Hindlimb muscle (tissue), 1 donor: ENCODE measurements at regions not wholly inside any gene's neighbourhood (a gene's known extent, or its start where the extent isn't known, plus 50 kb on each side); places are given as distances from the start of the nearest gene placed in this dataset.

Experiments used
- DNase-seq: peaks from one replicate; pipeline ENCODE4 v3.0.0-alpha.2; 2013

- no peak for DNase-seq
These were observed 374.8 kb upstream of the CDH4 start for GRCh38 chr20:60877071-60877857.

- DNase-seq = no peak
These were observed 369.2 kb upstream of the CDH4 start for GRCh38 chr20:60882836-60883235.

DNA sequence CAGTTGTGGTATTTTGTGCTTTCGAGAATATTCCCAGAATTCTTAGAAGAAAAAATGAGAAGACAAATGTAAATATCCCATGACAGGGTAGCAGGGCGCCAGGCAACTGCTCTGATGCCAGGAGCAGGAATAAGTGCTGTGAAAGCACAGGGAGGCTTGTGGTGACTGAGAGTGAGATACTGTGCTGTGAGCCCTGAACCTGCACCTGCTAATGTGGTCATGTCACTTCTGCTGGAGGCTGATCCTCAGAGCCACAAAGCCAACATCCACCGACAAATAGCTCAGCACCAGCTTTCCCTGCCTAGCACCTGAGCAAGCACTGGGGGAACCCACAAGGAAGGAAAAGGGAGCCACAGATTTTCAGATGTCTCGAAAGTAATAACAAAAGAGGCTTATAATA, 368.6 kb upstream of the CDH4 start:
- no peak for DNase-seq

- no peak for DNase-seq
These were observed 367.8 kb upstream of the CDH4 start for GRCh38 chr20:60884277-60884676.

GRCh38 chr20:60888771-60889170, 363.3 kb upstream of the CDH4 start:
- no peak for DNase-seq

GRCh38 chr20:60892095-60892813, 359.8 kb upstream of the CDH4 start:
- no peak for DNase-seq

- DNase-seq = no peak
These were observed 358.0 kb upstream of the CDH4 start for GRCh38 chr20:60894091-60894490.

GRCh38 chr20:60895363-60896079, 356.5 kb upstream of the CDH4 start:
- DNase-seq = no peak

GRCh38 chr20:60897976-60898375, 354.1 kb upstream of the CDH4 start:
- DNase-seq = no peak

DNA sequence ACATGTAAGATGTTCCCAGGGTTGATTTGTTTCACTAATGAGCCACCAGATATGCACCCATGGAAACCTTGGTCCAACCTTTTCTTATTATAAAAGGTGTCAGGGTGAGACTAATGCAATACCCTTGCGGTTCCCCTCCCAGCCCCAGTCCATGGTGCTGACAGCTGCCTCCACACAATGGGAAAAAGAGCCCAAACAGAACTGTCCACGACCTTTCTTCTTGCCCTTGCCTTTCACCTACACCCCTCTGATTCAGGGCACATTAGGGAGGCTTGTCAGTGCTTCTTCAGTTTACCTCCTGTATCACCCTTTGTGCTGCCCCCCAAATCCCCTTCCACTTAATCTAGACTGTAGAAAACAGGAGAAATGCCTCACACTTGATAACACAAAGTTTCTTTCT, 352.7 kb upstream of the CDH4 start:
- DNase-seq = no peak

DNA sequence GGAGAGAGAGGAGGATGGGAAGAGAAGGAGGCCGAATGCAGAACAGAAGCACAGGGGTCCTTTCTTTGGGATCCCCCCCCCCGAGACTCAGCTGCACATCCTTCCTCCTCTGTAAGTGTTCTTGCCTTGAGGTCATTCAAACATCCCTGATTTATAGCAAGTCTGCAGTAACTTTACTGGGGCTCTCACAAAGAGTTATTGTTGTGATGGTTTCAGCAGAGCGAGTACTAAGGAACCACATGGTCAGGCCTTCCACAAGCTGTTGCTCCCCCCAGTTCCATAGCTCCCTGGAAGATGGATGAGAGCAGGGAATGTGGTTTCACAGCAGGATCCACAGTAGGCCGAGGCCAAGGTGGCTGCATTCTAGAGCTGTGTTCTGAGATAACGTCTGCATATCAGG, 351.4 kb upstream of the CDH4 start:
- DNase-seq = no peak

- DNase-seq = no peak
These were observed 350.2 kb upstream of the CDH4 start for GRCh38 chr20:60901831-60902230.

GRCh38 chr20:60903325-60903971, 348.6 kb upstream of the CDH4 start:
- DNase-seq = no peak

- DNase-seq = no peak
These were observed 347.3 kb upstream of the CDH4 start for GRCh38 chr20:60904730-60905129.

DNA sequence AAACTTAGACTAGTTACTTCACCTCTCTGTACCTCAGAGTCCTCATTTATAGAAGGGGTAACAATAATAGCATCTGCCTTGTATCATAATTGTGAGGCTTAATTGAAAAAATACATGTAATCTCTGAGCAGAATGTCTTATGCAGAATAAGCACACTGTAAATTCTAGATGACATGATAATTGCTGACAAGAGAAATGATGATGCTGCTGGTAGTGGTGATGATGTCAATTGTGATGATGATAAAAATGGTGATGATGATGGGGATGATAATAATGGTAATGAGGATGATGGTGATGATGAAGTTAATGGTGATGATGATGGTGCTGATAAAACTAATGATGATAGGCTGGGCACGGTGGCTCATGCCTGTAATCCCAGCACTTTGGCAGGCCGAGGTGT, 346.1 kb upstream of the CDH4 start:
- DNase-seq = no peak

DNA sequence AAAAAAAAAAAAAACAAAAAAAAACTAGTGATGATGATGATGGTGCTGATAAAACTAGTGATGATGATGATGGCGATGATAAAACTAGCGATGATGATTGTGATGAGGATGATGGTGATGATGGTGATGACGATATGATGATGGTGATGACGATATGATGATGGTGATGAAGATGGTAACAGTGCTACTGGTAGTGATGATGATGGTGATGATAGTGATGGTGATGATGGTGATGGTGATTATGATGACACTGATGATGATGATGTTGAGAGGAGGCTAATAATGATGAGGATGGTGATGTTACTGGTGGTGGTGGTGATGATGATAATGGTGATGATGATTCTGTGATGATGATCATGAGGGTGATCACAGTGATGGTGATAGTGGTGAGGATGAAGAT, 345.5 kb upstream of the CDH4 start:
- DNase-seq = no peak

DNA sequence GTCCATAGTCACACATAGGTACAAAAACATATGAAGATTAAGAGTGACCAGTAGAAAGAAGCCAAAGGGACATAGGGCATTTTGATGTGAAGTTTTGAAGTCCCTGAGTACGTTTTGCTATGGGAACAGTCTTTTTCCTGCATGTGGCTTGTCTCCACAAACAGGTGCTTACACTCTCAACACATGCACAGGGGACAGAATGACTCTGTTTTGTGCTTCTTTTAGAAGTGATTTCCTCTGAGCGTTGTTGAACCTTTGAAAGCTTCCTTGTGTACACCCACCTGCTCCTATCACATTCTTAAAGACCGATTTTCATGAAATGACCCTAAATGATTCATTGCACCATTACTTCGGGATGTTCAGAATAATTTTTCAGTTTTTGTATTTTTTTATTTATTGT, 338.8 kb upstream of the CDH4 start:
- no peak for DNase-seq

DNA sequence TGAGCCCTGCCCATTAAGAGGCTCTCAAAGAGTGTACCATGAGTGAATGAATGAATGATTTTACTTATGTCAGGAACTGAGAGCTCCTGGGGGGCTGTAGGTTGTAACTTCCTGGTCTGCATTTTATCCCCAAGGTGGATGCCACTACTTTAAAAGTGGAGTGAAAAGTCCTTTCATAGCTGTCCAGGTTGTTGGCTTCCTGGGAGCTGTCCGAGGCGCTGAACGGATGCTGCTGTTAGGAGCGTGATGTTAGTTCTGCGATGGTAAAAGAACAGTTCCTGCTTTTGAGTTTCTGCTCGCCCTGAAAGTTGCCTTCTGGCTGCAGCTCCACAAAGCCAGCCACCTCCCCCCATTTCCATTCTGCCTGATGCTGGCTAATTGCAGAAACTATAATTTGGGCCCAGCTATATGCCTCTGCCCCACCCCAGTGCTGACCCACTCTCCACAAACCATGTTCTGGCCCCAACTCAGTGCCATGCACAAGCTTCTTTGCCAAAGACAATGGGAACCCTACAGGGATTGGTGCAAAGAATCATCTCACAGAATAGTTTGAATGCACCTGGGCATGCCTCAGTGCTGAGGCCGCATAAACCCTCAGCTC, 330.9 kb upstream of the CDH4 start:
- peak; percentile 66 for DNase-seq

DNA sequence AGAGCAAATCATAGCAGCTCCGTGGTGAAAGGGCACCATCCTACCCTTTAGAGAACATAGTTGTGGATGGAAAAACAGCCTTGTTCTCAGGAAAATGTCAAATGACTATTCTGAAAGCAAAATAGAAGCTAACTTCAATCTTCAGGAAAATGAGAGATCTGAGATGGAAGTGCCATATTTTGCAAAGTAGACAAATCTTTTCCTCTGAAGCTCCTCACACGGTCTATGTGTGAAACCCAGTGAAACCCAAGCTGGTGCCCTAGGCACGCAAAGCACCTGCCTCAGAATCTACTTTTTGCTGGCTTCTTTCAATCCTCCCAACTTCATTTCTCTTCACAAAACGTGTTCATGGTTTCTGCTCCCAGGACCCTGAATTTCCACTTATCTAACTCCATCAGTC, 325.2 kb upstream of the CDH4 start:
- DNase-seq = no peak

DNA sequence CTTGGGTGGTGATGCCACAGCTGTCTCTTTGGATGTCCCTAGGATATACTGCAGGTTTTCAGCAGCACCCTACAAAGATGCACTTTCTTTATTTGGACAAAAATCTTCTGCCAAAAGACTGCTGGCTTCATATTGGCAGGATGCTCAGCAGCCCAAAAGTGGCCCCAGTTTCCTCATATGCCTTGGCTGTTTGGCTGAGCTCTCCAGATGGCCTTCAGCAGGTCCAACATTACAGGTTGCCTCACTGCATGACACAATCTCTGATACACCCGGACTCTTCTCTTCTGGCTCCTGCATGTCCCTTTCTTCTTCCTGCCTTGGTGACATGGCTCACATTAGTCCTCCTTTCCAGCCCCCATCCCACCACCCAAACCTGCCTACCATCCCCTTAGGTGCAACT, 323.7 kb upstream of the CDH4 start:
- DNase-seq = no peak

- no peak for DNase-seq
These were observed 321.9 kb upstream of the CDH4 start for GRCh38 chr20:60930023-60930790.

DNA sequence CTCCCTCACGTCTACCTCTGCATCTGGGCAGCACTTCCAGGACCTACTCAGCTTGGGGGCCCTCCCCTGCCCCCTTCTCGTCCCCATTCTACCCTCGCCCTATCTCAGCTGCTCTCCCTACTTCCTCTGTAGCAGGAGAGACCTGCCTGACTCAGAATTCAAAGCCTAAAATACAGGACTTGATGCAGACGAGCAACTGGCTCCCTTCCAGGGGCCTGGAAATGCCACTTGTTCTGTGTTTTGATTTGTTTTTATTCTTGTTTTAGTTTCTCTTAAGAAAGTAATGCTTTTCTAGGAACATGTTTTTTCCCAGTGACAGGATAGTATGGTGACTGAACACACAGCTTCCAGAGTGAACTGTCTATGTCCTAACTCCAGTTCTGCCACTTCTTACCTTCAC, 320.4 kb upstream of the CDH4 start:
- no peak for DNase-seq
